Mesenchymal stem cell (in vitro differentiated cells and primary cell): ENCODE measurements at regions not wholly inside any gene's neighbourhood (a gene's known extent, or its start where the extent isn't known, plus 50 kb on each side); places are given as distances from the start of the nearest gene placed in this dataset.
A peak's percentile ranks its signal among the peaks of the same experiment; 100 is the strongest.

Experiments
- DNase-seq: peaks from one replicate; pipeline ENCODE4 v3.0.0-alpha.2; 2013
- H2AFZ ChIP-seq: one replicate; pipeline ENCODE4 v1.6.1; 2013; ENCODE audit warnings: low read depth, mild to moderate bottlenecking, control low read depth, inconsistent platforms, low read length, moderate library complexity
- H2AK5ac ChIP-seq: 2 replicates; pipeline ENCODE4 v1.6.1; 2013; ENCODE audit warnings: low read length, moderate library complexity, mild to moderate bottlenecking, inconsistent platforms; ENCODE audit not compliant: severe bottlenecking
- H2BK120ac ChIP-seq: one replicate; pipeline ENCODE4 v1.6.1; 2013; ENCODE audit warnings: low read depth, mild to moderate bottlenecking, inconsistent platforms, low read length, moderate library complexity
- H2BK12ac ChIP-seq, 2 experiments: one replicate each; pipeline ENCODE4 v1.6.1; 2013; ENCODE audit warnings: inconsistent platforms in 2 of 2, low read length in 2 of 2, mild to moderate bottlenecking in 2 of 2, moderate library complexity in 2 of 2, control low read depth in 1 of 2
- H2BK15ac ChIP-seq: one replicate; pipeline ENCODE4 v1.6.1; 2013; ENCODE audit warnings: mild to moderate bottlenecking, low read depth, inconsistent platforms; ENCODE audit not compliant: poor library complexity, severe bottlenecking
- H2BK5ac ChIP-seq: 2 replicates; pipeline ENCODE4 v1.6.1; 2013; ENCODE audit warnings: low read depth, mild to moderate bottlenecking, low read length, control low read depth, inconsistent platforms; ENCODE audit not compliant: poor library complexity, severe bottlenecking
- H3K14ac ChIP-seq, 2 experiments: one replicate each; pipeline ENCODE4 v1.6.1; 2013; ENCODE audit warnings: inconsistent platforms in 2 of 2, low read length in 2 of 2, control low read depth in 1 of 2, mild to moderate bottlenecking in 1 of 2, moderate library complexity in 1 of 2
- H3K18ac ChIP-seq, 2 experiments: one replicate each; pipeline ENCODE4 v1.6.1; 2013; ENCODE audit warnings: inconsistent platforms in 2 of 2, low read length in 2 of 2, control low read depth in 1 of 2, low read depth in 1 of 2, mild to moderate bottlenecking in 1 of 2
- H3K23ac ChIP-seq, 2 experiments: one replicate each; pipeline ENCODE4 v1.6.1; 2013; ENCODE audit warnings: inconsistent platforms in 2 of 2, low read length in 2 of 2, mild to moderate bottlenecking in 2 of 2, moderate library complexity in 2 of 2, control low read depth in 1 of 2
- H3K27ac ChIP-seq: 2 replicates; pipeline ENCODE4 v1.5.1; 2013; ENCODE audit warnings: mild to moderate bottlenecking, moderate library complexity, low read length, control low read depth, inconsistent platforms; ENCODE audit not compliant: poor library complexity, severe bottlenecking
- H3K27me3 ChIP-seq, 2 experiments: 2 replicates each; pipeline versions ENCODE4 v1.6.1 to v1.7.0; 2013; ENCODE audit warnings: low read length in 2 of 2, mild to moderate bottlenecking in 2 of 2, moderate library complexity in 2 of 2, control low read depth in 1 of 2, inconsistent platforms in 1 of 2; ENCODE audit not compliant: control insufficient read depth in 1 of 2, insufficient read depth in 1 of 2
- H3K36me3 ChIP-seq, 2 experiments: 2 replicates each; pipeline versions ENCODE4 v1.6.1 to v1.7.0; 2013; ENCODE audit warnings: low read length in 2 of 2, control low read depth in 1 of 2, inconsistent platforms in 1 of 2, low read depth in 1 of 2, mild to moderate bottlenecking in 1 of 2; ENCODE audit not compliant: insufficient read depth in 2 of 2, control insufficient read depth in 1 of 2
- H3K4ac ChIP-seq, 2 experiments: one replicate each; pipeline ENCODE4 v1.6.1; 2013; ENCODE audit warnings: inconsistent platforms in 2 of 2, low read length in 2 of 2, mild to moderate bottlenecking in 2 of 2, moderate library complexity in 2 of 2, control low read depth in 1 of 2, low read depth in 1 of 2
- H3K4me1 ChIP-seq: 2 replicates; pipeline ENCODE4 v1.6.1; 2013; ENCODE audit warnings: low read depth, low read length, control low read depth; ENCODE audit not compliant: control insufficient read depth, insufficient read depth
- H3K4me2 ChIP-seq: 2 replicates; pipeline ENCODE4 v1.6.1; 2013; ENCODE audit warnings: low read length, mild to moderate bottlenecking, inconsistent platforms; ENCODE audit not compliant: poor library complexity, severe bottlenecking
- H3K4me3 ChIP-seq, 2 experiments: 2 replicates each; pipeline versions ENCODE4 v1.5.1 to v1.7.0; 2013; ENCODE audit warnings: low read length in 2 of 2, mild to moderate bottlenecking in 2 of 2, control low read depth in 1 of 2, low read depth in 1 of 2; ENCODE audit not compliant: insufficient read depth in 1 of 2
- H3K79me1 ChIP-seq: replicated peaks from 2 replicates; pipeline ENCODE4 v1.6.1; 2013; ENCODE audit warnings: mild to moderate bottlenecking, control low read depth, low read length, inconsistent platforms; ENCODE audit not compliant: poor library complexity, severe bottlenecking
- H3K9ac ChIP-seq: 2 replicates; pipeline ENCODE4 v1.7.0; 2013; ENCODE audit warnings: mild to moderate bottlenecking, low read length, moderate library complexity
- H3K9me3 ChIP-seq: 2 replicates; pipeline ENCODE4 v1.7.0; 2013; ENCODE audit warnings: mild to moderate bottlenecking, low read length; ENCODE audit not compliant: control insufficient read depth
- H4K8ac ChIP-seq: one replicate; pipeline ENCODE4 v1.6.1; 2013; ENCODE audit warnings: inconsistent platforms, mild to moderate bottlenecking, low read length, moderate library complexity
- H4K91ac ChIP-seq: one replicate; pipeline ENCODE4 v1.6.1; 2013; ENCODE audit warnings: mild to moderate bottlenecking, low read length, inconsistent platforms
- WGBS: methylation state at CpG from one replicate; pipeline ENCODE4 v1.1.7; 2013; ENCODE audit warnings: mixed read lengths; 5-methylcytosine and 5-hydroxymethylcytosine counted together

DNA sequence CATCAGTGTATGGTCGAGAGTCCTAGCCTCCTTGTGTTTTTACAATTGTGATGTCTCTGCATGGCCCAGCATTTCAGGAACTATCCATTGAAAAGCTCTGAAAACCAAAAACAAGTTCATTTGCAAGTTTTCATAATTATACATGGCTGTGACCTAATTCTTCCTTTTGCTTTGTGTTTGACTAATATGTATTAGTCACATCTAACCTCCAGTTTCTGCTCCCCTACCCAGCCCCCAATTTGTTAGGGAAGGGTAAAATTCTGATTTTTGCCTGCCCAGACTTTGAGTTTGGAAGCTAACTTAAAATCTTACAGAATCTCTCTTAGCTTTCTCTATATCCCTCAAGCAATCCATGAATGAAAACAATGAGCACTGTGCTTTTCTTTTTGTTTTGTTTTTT, 128.2 kb upstream of the SEMA6A start:
- Histone ChIP-seq H3K9me3 (no peaks in the 10 kb centered on the region), H3K36me3 (no peaks in the 10 kb centered on the region), H2BK15ac (no peak overlapping the region), H2BK5ac (no peak overlapping the region), H2AFZ (no peak overlapping the region), H3K4me1 (peaks cover 2% of the 10 kb centered on the region), H3K27me3 (no peaks in the 10 kb centered on the region), H3K27ac (no peak overlapping the region), H3K9ac (no peak overlapping the region), H2BK12ac (no peak overlapping the region), H3K14ac (no peak overlapping the region), H4K91ac (no peak overlapping the region), H3K23ac (no peak overlapping the region), H4K8ac (no peak overlapping the region), H2AK5ac (no peak overlapping the region), H3K79me1 (no peaks in the 10 kb centered on the region), H2BK120ac (no peak overlapping the region), H3K4ac (no peak overlapping the region), H3K4me2 (no peak overlapping the region), H3K18ac (no peak overlapping the region), H3K4me3 (no peak overlapping the region)
- 90% methylated on average over 1 of the region's 1 CpG for whole genome bisulfite sequencing
- DNase-seq: no peak

- no peak overlapping the region for H2BK5ac ChIP-seq
- no peak overlapping the region for H4K8ac ChIP-seq
Observed at GRCh38 chr5:116699332-116699731, 124.7 kb upstream of the SEMA6A start.

DNA sequence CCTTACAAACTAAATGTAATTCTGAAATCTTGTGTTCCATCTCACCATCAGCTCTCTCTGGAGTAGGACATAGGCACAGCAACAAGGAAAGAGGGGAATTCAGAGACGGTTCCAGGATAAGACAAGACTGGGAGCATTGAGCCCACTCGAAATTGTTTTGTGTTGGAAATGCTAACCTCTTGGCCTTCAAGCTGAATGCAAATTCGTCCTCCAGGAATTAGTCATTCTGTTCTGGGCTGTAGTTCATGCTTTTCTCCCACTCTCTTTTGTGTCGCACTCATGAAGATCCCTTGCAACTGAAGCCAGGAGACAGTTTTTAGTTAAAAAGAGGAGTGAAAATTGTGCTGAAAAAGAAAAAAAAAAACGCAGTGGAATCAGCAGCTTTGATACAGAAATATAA, 121.7 kb upstream of the SEMA6A start:
- Histone ChIP-seq H3K9me3 (no peaks in the 10 kb centered on the region), H2AK5ac (no peak overlapping the region), H2BK5ac (no peak overlapping the region), H4K91ac (no peak overlapping the region), H3K79me1 (no peaks in the 10 kb centered on the region), H2BK15ac (no peak overlapping the region), H3K27me3 (no peaks in the 10 kb centered on the region), H3K9ac (peak overlapping the region; percentile 53), H3K4me3 (no peak overlapping the region), H3K27ac (no peak overlapping the region), H2BK12ac (no peak overlapping the region), H2AFZ (no peak overlapping the region), H3K36me3 (no peaks in the 10 kb centered on the region), H3K23ac (no peak overlapping the region), H2BK120ac (no peak overlapping the region), H3K4me2 (no peak overlapping the region), H4K8ac (no peak overlapping the region), H3K18ac (no peak overlapping the region), H3K4ac (no peak overlapping the region), H3K4me1 (no peaks in the 10 kb centered on the region), H3K14ac (no peak overlapping the region)
- DNase-seq: peak; percentile 30
- 33% methylated on average over 4 of the region's 5 CpGs for WGBS

More at GRCh38 chr5:116699332-116699731, 124.7 kb upstream of the SEMA6A start:
- Histone ChIP-seq H3K27me3 (no peaks in the 10 kb centered on the region), H3K18ac (no peak overlapping the region), H3K14ac (no peak overlapping the region), H3K9me3 (no peaks in the 10 kb centered on the region), H2BK12ac (no peak overlapping the region), H3K27ac (no peak overlapping the region), H3K23ac (no peak overlapping the region), H3K4me3 (no peak overlapping the region), H4K91ac (no peak overlapping the region), H2AK5ac (no peak overlapping the region), H3K79me1 (no peaks in the 10 kb centered on the region), H3K4me1 (no peaks in the 10 kb centered on the region), H2BK15ac (no peak overlapping the region), H3K4ac (no peak overlapping the region), H3K4me2 (no peak overlapping the region), H2AFZ (no peak overlapping the region), H3K36me3 (no peaks in the 10 kb centered on the region), H2BK120ac (no peak overlapping the region), H3K9ac (no peak overlapping the region)
- WGBS: no CpG with 5 or more reads among the region's 1 CpG
- no peak for DNase-seq

GRCh38 chr5:116695681-116696080, 121.1 kb upstream of the SEMA6A start:
- no peak overlapping the region for H3K4me3 ChIP-seq
- no peaks in the 10 kb centered on the region for H3K36me3 ChIP-seq
- H3K18ac ChIP-seq: no peak overlapping the region
- no peak overlapping the region for H3K14ac ChIP-seq
- no peak overlapping the region for H3K9ac ChIP-seq
- no peaks in the 10 kb centered on the region for H3K79me1 ChIP-seq
- WGBS: 91% methylated on average over 2 of the region's 3 CpGs
- H3K4me1 ChIP-seq: no peaks in the 10 kb centered on the region
- H3K9me3 ChIP-seq: no peaks in the 10 kb centered on the region
- no peak overlapping the region for H3K27ac ChIP-seq
- H4K8ac ChIP-seq: no peak overlapping the region
- DNase-seq: no peak
- H3K4ac ChIP-seq: no peak overlapping the region
- no peak overlapping the region for H2BK120ac ChIP-seq
- H2BK5ac ChIP-seq: no peak overlapping the region
- no peak overlapping the region for H2AFZ ChIP-seq
- no peak overlapping the region for H4K91ac ChIP-seq
- H2AK5ac ChIP-seq: no peak overlapping the region
- no peaks in the 10 kb centered on the region for H3K27me3 ChIP-seq
- no peak overlapping the region for H2BK12ac ChIP-seq
- H2BK15ac ChIP-seq: no peak overlapping the region
- H3K23ac ChIP-seq: no peak overlapping the region
- no peak overlapping the region for H3K4me2 ChIP-seq
